ENCODE measurements at regions not wholly inside any gene's neighbourhood (a gene's known extent, or its start where the extent isn't known, plus 50 kb on each side); places are given as distances from the start of the nearest gene placed in this dataset.

- TF ChIP-seq, protein P1, sequence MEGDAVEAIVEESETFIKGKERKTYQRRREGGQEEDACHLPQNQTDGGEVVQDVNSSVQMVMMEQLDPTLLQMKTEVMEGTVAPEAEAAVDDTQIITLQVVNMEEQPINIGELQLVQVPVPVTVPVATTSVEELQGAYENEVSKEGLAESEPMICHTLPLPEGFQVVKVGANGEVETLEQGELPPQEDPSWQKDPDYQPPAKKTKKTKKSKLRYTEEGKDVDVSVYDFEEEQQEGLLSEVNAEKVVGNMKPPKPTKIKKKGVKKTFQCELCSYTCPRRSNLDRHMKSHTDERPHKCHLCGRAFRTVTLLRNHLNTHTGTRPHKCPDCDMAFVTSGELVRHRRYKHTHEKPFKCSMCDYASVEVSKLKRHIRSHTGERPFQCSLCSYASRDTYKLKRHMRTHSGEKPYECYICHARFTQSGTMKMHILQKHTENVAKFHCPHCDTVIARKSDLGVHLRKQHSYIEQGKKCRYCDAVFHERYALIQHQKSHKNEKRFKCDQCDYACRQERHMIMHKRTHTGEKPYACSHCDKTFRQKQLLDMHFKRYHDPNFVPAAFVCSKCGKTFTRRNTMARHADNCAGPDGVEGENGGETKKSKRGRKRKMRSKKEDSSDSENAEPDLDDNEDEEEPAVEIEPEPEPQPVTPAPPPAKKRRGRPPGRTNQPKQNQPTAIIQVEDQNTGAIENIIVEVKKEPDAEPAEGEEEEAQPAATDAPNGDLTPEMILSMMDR (IDR thresholded peaks at IDR 0.05) = no peak
- no peak for TF ChIP-seq EP300 (IDR thresholded peaks at IDR 0.05)
- no peak for TF ChIP-seq POLR2A (IDR thresholded peaks at IDR 0.05)
- no peak for TF ChIP-seq POLR2AphosphoS5 (IDR thresholded peaks at IDR 0.05)
These were observed 213.0 kb upstream of the PRMT6 start for GRCh38 chr1:106843518-106843917.
